Lower leg skin (tissue), 3 donors: ENCODE measurements at regions not wholly inside any gene's neighbourhood (a gene's known extent, or its start where the extent isn't known, plus 50 kb on each side); places are given as distances from the start of the nearest gene placed in this dataset.

Source experiments
- CTCF ChIP-seq, 3 donors: fragments of 450-650 bp; IDR thresholded peaks; one replicate each; pipeline ENCODE4 v1.5.1; 2016; ENCODE audit warnings: antibody characterized with exemption in 3 of 3, mild to moderate bottlenecking in 3 of 3, moderate library complexity in 2 of 3
- POLR2A ChIP-seq, 2 donors: fragments of 450-650 bp; IDR thresholded peaks; one replicate each; pipeline ENCODE4 v1.6.1; 2016 to 2017; ENCODE audit warnings: antibody characterized with exemption in 2 of 2, mild to moderate bottlenecking in 1 of 2, moderate library complexity in 1 of 2

GRCh38 chr4:20049889-20050288 lies 201.8 kb upstream of the SLIT2 start:
- TF ChIP-seq POLR2A (IDR thresholded peaks at IDR 0.05) (no peak), CTCF (IDR thresholded peaks at IDR 0.05) (no peak)
